Stimulated activated naive CD4-positive, alpha-beta T cell treated with Interleukin-2 at 50 U/mL for 16 hours (primary cell): ENCODE measurements at regions not wholly inside any gene's neighbourhood (a gene's known extent, or its start where the extent isn't known, plus 50 kb on each side); places are given as distances from the start of the nearest gene placed in this dataset.

ENCODE experiments used
- DNase-seq: peaks from one replicate; lab custom pipeline; 2025; lab: John Stamatoyannopoulos, UW

DNA sequence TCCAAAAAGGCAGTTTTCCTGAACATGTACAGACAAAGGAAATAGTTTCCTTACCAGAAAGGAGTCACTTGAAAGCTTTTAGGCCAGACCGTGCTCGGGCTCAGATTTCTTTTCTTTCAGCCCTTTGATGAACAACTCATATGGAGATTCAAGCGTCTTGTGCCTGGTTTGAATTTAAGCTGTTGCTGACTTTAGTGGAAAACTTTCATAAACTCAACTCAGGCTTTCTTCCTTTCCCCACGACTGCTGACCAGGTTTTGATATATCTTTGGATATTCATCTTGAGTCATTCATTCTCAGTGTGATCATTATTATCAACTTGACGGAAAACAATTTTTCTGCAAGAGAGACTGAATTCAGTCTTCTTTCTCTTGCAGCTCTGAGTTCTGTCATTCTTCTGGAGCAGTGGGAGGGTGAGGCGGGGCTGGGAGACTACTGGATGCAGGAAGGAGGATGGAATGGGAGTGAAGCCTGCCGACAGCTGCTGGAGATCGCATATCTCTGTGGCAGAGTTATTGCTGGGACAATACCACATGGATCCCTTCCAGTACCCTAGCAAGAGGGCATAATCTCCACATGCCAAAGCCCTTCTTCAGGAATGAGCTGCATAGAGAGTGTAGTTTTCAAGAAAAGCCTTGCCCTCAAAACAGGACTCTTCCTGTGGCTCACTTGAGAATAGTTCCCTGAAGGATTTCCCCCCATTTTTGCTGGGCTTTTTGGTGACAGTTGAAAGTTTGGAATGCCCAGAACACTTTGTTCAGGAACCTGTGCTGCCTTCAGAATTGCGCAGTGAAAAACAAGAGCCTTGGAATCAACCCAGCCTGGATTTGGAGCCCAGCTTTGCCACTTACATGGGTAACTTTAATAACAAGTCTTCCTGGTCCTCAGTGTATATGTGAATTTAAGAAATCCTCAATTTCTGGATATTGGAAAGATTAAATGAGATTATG is 364.4 kb downstream of the ZNF521 start:
- DNase-seq: no peak

DNA sequence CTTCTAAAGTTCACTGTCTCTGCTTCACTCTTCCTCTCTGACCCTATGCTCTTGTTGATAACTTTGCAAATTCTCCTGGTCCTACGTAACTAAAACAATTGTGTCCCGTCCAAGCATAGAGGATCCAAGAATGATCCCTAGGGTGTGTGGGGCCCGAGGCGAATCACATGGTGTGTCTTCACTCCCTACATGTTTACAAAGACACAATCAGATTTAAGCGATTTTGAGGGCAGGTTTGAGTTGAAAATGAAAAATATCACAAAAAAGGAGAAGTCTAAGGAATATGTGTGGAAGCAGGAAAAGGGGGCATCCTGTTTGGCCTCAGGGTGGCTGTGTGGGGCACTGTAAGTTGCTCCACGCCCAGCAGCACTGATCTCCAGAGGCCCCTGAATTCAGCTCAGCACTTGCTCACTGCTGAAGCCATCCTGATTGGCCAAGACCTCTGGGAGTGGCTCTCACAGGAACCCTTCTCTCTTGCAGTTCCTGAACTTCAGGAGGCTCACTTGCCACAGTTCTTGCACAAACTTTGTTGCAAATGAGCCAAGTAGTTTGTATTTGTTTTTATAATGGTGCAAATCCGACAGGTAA is 363.6 kb downstream of the ZNF521 start:
- no peak for DNase-seq

DNA sequence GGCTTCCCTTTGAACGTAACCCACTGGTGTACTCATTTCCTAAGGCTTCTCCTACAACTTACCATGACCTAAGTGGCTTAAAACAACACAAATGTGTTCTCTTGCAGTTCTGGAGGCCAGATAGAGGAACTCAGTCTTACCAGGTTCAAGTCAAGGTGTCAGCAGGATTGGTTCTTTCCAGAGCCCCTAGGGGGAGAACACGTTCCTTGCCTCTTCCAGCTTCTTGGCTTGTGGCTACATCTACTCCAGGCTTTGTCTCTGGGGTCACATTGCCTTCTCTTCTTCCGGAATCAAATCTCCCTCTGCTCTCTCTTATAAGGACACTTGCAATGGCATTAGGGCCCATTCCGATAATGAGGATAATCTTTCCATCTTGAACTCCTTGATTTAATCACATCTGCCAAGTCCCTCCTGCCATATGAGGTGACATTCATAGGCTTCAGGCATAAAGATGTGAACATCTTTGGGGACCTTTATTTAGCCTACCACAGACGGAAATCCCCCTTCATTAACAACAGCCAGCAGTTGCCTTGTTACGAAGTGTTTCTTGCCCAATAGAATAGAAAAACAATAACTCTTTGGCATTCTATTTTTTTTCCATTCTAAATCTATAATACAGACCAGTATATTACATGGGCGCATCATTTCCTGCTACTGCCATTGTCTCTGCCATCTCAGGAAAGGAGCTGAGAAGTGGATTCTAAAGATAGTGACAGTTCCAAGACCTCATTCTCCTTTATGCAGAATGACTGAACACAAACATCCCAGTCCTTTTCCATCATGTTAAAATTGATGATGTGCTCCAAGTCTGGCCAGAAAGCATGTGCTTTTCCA is 362.0 kb downstream of the ZNF521 start:
- DNase-seq: no peak

DNA sequence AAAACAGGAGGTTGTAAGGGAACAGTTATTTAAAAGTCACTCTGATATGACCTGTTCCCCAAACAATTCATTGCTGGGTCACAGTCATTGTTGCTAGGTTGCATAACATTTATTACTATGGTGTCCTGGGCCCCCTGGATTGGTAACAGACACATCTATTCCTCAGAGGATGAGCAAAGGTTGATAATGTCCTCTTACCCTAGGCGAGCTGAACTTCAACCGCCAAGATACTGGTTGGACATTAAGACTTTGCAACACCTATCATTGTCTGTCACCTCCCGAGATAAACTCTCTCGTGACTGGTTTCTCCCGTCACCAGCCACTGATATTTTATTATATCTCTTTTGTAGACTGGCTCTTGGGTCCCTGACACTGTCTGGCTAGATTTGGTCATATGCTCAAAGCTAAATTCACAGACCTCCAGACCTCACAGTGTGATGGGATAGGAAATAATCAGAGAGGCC is 361.3 kb downstream of the ZNF521 start:
- no peak for DNase-seq

DNA sequence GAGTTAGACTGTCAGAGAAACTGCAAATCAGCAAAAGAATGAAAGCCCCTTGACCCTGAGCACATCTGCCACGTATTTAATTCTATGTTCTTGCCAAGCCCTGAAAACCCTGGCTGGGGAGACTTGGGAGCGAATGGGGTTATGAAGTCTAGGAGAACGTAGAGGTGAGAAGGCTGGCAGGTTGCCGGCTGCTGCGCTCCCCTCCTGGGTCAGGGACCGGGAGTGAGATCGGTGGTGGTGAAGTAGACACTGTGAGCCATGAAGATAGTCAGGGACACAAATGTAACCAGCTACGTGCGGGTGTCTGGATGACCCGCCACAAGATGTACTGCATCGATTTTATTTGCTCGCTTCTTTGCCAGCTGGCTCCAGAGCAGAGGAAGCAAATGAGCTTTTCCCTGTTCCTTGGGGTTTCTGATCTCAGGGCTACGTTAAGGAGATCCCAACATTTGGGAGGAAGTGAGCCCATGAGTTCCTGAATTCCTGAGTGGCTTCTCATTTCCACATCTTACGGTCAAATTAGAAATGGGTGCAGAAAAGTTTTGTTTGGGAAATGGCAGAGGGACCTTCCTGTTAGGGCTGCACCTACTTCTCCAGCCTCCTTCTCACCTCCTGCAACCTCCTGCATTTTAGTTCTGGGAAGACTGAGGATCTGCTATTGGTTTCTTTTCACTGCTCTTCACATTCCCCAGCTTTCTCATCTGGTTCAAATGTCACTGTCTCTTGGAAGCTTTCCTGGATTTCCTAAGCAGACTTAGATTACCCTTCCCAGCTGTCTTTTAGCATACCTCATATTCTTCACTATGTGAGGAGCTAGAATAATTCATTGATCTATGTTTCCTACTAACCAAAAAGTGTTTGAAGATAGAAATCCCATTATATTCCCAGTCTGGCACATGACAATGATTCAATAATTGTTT is 360.6 kb downstream of the ZNF521 start:
- no peak for DNase-seq

DNA sequence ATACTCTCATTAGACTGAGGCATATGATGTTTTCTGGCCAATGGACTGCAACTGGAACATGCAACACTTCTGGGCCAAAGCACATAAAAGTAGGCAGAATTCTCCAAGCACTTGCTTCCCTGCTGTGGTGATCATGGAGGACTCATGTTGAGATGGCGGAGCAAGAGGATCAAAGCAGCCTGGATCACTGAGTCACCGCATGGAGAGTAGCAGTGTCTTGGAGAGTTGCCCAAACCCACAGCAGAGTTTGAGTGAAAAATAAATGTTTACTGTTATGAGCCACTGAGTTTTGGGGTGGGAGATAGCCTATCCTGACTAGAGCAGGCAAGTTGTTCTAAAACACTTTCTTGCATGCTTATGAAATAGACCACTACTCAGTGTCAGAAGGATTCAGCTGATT is 359.5 kb downstream of the ZNF521 start:
- DNase-seq: no peak

DNA sequence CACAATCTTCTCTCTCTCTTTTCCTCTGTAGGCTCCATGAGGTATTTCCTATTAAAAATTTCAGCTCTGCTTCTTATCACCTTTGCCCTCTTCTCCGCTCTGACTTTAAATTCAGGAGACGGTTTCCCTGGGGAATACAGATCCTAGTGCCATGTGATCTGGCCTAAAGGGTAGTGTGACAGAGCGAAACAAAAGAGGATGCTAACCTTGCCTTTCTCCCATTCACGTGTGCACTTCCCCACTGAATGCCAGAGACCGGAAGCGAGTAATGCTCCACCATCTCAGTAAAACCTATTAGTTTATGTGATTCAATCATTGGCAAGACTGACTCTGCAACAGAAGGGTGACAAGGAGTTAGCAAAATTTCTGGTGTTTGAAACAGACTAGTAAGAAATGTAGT is 358.3 kb downstream of the ZNF521 start:
- DNase-seq: no peak

DNA sequence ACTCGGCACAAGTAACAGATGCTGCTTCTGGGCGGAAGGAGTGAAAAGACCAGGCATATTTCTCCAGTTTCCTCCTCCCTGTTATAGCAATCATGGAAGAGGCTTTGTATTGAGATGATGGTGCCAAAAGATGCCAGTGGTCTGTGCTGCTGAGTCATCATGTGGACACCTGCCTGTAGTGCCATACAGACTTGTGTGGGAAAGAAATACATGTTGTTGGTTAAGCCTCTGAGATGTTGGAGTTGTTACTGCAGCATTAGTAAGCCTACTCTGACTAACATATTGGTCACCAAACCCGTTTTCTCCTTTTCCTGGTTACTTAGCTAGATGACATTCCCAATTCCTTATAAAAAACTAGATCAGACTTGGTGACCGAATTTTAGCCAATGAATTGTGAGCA is 356.9 kb downstream of the ZNF521 start:
- DNase-seq: no peak

DNA sequence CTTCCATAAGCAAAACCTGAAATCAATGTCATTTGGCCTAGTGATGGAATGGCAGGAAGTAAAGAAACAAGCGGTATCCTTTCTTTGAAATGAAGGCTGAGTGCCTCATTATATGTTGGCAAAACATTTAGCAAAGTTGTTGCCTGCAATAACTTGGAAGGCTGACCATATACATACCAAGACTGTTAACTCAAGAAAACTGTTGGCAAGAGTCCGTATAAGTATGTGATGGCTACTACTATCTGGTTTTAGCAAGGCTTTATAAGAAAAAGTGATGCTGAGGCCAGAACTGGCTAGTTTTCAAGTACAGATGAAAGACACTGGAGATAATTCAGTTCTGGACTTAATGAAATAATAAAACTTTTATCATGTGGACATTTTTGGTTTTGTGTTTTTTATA is 356.2 kb downstream of the ZNF521 start:
- DNase-seq: no peak

DNA sequence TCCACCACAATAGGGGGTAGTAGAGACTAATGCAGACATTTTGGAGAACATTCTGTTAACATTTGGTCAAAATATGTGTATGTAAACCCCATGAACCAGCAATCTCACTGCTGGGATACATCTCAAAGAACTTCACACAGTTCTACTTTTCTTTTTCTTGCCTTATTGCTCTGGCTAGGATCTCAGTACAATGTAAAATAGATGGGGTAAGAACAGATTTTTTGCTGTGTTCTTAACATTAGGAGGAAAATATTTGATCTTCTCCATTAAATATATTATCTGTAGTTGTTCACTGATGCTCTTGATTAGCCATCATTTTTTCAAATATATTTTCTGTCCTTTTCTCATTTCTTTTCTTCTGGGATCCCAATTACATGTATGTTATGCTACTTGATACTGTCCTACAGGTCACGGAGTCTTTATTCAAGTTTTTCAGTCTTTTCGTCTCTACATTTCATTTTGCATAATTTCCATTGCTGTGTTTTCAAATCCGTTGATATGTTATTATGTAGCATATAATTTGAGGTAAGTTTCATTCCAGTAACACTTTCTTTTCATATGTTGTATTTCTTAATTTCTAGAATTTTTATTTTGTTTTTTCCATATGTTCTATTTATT is 352.2 kb downstream of the ZNF521 start:
- DNase-seq: no peak

DNA sequence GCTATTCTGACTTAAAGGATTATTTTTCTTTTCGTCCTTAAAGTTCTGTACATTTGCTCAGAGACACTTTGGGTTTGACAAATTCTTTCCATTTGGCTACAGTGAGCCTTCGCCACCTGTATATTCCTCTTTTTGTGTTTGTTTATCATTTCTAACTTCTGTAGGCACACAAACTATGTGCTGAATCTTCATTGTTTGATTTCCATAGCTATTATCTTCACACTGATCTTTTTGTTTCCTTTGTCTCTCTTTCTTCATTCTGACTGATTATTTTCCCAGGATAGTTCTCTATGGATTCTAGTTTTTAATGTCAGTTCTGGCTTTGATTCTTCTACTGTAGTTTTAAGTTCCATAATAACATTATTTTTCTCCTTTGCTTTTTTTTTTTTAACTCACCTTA is 350.2 kb downstream of the ZNF521 start:
- DNase-seq: no peak

DNA sequence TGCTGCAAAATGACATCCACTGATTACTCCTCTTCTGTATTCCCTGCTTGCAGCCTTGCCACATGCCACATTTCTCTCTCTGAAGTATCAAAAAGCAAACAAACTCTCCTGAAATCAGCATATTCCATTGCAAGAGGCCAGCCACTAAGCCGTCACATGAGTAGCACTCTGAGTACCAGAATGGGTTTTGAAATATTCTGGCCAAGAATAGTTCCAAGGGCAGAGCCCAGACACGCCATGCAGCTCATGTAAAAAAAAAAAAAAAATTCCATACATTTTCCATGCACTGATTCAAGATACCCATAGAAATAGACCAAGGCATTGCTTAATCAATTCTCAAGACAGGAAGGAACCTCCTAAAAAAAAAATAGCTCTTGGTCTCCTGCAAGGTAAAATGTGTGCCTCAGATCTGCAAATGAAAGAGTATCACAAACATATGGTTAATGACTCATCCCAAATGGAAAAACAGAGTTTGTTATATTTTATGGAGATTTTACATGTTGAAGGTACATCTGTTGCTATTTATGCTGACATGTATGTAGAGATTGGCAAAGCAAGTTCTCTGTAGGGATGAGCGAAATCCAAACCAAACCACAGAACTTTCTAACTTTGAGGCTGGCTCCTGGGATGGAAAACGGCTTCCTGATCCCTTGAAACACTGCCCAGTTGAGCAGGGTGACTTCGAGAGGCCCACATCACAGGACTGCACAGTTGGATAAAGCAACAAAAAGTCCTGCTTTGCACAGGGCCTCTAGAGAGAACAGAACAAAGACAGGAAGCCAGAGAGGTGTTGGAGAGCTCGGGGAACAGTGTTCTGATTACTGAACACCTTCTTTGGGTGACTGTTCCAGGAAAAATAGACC is 346.2 kb downstream of the ZNF521 start:
- DNase-seq: no peak

DNA sequence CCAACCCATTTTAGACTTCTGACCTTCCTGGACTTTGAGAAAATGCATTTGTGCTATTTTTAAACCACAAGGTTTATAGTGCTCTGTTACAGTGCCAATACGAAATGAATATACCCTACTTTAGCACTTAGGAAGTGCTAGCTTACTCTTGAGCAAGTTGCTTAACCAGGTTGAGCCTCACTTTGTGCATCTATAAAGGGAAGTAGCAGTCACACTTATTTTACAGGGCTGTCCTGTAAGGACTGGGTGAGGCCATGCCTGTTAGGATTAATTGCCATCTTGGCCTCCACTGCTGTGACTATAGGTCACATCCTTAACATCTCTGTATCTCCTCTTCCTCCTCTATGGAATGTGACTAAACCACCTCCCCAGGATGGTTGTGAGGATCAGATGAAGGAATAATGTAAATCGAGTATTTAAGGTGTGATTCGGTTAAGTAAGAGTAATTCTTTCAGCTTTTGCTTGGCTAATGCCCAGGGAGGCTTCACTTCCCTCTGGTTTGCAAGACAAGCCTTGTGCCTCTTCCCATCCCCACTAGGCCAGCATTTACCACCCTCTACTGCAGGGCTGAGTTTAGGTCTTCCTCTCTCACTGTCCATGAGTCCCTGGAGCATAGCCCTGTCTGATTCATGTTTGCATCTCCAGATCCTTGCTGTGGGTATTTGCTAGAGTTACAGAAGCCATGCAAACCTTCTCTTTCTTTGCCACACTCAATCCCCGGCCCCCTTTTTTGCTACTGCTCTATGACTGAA is 341.2 kb downstream of the ZNF521 start:
- DNase-seq: no peak
